A204.1 (cell line): ENCODE measurements at regions not wholly inside any gene's neighbourhood (a gene's known extent, or its start where the extent isn't known, plus 50 kb on each side); places are given as distances from the start of the nearest gene placed in this dataset.

Experiments
- FAIRE-seq: peaks from 2 replicates; lab custom pipeline; 2012; peaks lifted over from hg19 to GRCh38; lab: Jason Lieb, UNC

DNA sequence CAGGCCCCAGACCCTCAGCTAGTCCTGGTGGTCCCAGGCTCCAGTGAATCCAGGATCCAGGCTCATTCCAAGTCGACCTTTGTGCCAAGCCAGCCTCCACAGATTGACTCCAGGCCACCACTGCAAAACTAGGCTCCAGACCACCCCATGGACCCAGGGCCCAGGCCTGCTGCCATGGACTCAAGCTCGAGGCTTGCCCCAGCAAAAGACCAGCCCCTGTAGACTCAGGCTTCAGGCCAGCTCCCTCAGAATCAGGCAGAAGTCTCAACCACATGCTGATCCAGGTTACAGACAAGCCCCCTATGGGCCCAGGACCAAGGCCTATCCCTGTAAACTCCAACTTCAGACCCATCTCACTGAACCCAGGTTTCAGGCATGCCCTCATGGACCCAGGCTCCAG is 692.4 kb downstream of the PCDH19 start:
- FAIRE-seq, result no peak

DNA sequence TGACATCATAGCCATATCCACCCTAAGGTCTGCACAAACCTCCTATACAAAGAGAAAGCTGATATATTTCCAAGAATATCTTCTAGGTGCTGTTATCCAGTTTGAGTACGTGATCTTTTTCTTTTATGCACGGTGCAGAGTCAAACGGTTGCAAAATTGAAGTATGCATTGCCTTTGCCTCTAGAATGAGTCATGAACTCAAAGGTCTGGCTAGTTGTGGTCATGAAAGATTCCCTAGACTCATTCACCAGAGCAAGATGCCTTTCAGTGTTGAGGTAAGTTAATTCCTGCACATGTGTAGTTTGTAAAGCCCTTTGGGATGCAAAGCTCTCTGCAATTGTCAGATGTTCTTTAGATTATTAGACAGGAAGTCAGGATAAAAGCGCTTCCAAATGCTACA is 704.4 kb downstream of the PCDH19 start:
- FAIRE-seq, result no peak

DNA sequence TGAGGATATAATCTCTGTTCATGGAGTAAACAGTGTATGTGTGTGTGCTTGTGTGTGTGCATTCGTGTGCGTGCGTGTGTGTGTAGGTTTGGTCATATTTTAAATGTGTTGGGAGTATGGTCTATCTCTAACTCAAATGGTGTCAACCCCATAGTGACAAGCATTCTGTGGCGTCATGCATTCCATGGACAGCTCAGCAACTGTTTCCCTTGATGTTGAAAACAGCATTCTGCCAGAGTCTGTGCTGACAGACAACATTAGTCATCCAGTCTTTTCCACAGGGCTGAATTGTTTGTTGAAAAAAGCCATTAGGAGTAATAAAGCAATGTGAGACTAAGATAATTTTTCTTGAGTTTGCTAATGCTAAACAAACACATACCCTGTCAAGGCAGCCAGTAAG is 706.6 kb downstream of the PCDH19 start:
- no peak for FAIRE-seq

DNA sequence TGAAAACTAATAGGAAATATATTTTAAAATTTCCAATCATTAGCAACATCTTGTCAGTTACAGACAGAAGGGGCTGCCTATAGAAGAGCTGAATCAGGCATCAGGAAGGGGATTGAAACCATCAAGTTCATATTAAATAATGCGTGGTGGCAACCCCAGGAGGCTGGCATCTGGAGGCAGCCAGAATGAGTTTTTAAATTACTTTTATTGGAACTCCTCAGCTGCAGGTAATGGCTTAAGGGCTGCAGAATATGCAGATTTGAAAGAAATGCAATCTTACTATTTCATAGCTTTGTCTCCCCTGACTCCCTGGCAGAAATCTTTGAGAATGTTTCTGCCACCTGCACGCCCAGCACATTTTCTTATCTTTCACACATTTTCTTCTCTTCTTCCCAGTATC is 711.6 kb downstream of the PCDH19 start:
- no peak for FAIRE-seq

DNA sequence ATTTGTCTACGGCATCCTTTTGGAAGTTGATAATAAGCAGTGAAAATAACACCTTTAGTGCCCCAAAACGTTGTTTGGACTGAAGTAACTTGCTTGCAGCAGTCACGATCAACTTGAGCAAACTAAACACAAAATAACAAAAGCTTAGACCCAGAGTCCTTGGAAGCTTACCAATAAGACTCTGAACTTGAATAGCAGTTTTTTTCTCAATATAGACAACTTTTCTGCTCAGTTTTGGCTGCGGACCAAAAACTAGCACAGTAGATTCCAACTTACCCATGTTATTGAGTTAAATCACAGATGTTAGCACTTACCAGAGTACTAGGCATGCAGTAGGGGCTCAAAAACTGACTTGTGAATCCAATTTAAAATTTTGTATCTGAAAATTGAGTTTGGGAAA is 746.9 kb downstream of the PCDH19 start:
- no peak for FAIRE-seq

DNA sequence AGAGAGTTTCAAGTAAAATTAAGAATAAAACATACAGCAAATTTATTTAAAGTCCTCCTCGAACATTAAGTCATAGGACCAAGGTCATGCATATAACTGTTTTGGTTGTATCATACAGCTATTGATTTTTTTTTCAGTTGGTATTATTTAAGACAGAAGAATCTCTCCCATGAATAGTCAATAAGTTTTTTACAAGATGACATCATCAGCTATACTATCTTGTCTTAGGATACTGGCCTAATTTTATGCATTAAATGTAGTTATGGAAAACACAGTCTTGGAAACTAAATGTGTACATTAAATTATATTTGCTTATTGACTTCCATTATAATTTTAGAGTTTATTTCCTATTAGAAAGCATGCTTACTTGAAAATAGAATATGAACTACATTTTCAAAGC is 755.9 kb downstream of the PCDH19 start:
- no peak for FAIRE-seq

DNA sequence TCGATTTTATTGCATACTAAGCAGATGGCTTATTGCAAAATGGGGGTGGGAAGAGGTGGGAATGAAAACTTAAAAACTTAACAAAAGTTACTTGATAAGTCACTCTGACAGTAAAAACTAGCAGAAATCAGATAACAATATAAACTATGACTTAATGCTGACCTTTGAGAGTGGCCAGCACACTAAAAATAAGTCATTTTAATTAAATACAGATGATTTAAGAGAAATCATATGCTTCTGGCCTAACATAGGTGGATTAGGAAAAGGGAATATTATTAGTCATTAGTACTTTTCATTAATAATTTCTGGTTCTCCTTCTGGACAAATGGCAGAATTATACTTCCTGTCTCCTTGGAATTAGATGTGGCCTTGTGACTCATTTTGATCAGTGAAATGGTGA is 756.7 kb downstream of the PCDH19 start:
- no peak for FAIRE-seq

DNA sequence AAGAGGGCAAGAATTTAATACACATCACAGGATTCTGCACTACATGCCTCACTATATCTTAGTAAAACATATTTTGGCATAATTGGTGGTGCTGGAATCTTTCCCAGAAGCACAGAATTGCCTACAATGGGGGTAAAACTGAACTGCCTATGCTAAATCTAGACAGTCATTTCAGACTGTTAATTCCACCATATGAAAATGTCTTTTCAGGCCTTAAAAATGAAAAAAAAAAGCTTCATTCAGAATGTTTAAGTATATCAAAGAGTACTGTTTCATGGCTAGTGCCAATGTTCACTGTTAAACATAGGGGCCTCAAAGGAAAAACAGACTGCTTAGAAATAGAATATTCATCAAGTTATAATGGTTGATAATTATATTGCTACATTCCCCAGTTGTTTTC is 797.0 kb downstream of the PCDH19 start:
- FAIRE-seq, result no peak

DNA sequence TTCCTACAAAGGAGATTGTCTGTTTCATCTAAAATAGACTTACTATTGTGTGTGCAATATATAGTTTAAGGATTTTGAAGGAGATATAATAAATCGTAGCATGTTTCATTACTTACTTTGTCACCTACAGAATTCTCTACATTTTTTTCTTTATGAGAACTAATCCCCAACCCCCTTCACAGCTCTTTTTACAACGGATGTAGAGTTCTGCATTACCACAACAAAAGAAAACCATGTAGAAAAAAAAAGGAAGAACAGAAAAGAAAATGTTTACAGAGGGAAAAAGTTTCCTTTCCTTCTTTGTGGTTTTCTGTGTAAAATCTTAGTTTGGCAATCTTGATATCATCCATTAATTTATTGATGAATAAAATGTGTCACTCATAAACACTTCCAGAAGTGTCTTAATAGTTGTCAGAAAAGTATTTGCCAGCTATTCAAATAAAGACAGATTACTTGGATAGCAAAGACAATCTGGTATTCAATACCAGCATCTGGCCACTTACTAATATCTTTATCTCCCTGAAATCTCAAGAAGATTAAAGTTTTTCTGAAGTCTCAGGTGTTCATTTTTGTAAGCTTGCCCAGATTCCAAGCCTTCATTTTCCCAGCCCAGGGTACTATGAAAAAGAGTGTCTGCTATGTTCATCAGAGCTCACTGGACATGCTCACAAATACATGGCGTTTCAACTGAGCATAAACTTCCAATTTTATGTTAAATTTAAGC is 806.8 kb downstream of the PCDH19 start:
- FAIRE-seq, result no peak

DNA sequence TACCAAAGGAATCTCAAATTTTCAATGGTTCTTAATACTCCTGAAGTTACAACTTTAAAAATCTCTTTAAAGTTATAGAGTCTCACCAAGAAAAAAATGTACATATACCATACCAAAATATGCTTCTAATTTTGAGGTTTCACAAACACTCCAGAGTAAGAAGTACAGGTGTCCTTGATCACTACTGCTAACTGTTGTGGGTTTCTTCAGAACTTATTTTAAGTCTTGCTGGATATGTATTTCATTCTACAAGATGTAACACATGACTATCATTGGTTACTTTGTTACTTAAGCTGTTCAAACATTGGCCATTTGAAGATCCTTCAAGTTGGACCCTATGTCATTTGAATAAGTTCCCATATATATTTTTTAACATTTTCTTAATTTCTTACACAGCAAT is 808.0 kb downstream of the PCDH19 start:
- no peak for FAIRE-seq

DNA sequence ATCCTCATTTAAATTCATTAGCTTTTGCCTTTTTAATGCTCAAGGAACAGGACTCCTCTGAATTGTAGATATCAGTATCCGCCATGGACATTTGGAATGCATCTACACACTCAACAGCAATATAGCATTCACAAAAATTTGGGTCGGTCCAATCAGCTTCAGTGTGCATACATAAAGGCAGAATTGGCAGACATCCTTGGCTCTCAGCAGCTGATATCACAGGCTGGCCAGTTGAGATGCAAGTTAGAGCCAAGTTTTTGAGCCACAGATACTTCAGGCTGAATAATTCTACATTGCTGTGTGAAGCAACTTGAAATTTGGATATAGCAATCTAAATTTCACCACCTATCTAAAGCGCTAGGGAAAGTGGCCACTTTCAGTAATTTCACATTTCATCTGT is 821.1 kb downstream of the PCDH19 start:
- FAIRE-seq, result no peak

DNA sequence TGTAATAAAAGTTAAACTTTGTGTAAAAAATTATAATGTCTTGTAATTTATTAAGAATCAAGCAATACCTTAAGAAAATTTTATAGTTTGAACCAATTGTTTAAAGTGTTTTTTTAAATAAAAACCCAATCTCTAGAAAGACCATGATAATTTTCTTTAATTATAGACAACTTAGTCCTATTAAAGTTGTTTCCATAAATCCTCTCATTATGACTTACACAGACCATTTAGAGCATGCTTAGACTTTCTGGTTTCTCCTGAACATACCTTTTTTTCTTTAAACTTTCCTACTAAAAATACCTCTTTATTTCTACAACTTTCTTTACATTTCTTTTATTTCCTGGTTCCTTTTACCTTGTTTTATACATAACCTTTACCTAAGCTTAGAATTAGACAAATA is 837.4 kb downstream of the PCDH19 start:
- FAIRE-seq, result peak; percentile 34

DNA sequence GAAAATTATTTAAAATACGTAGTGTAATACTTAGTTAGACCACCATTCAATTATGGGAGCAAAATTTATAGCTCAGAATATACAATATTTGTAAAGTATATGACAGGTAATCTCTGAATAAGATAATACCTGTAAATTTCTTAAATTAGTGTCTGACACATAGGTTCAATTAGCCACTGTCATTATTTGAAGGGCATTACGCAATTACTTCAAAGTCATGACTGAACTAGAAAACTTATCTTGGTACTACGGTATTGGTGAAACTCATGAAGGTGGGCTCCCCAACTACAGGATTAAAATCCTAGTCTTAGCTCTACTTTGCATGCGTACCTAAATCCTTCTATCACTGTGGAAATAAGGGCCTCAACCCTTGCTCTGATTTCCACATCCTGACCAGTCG is 860.7 kb downstream of the PCDH19 start:
- no peak for FAIRE-seq

DNA sequence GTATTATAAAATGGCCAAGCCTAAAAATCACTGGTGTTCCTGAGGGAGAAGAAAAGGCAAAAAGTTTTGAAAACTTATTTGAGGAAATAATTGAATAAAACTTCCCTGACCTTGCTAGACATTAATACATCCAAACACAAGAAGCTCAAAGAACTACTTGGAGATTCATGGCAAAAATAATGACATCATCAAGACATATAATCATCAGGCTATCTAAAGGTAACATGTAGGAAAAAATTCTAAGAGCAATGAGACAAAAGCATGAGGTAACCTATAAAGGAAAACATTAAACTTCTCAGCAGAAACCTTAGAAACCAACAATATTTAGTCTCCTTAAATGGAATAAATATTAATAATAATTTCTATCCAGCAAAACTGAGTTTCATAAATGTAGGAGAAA is 887.6 kb downstream of the PCDH19 start:
- no peak for FAIRE-seq

DNA sequence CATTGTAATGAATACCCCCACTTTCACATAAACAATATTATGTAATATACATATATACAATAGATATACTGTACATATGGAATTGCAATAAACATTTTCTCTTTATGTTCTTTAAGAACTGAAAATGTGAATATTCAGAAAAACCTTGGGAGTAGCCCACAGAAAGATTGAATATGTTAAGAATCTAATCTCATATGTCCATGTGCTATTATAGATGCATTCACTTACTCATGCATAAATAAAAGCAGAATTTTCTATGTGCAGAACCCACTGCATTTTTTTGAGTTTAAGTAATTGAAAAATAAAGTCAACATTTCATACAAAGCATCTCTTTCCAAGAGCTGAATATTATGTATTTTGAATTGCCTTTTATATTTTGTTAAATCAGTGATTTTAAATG is 902.3 kb downstream of the PCDH19 start:
- no peak for FAIRE-seq

DNA sequence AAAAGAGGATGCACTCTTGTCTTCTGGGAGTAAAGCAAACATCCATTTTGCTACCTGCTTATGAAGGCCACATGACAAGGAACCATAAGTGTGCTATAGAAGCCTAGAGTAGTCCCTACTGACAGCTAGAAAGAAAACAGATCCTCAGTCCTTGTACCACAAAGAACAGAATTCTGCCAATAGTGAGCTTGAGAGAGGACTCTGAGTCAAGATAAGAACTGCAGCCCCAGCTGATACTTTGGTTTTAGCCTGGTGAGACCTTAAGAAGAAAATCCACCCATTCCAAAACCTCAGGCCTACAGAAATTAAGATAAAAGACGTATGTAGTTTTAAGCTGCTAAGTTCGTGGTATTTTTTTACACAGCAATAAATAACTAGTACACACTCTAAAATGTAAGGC is 914.6 kb downstream of the PCDH19 start:
- FAIRE-seq, result no peak

DNA sequence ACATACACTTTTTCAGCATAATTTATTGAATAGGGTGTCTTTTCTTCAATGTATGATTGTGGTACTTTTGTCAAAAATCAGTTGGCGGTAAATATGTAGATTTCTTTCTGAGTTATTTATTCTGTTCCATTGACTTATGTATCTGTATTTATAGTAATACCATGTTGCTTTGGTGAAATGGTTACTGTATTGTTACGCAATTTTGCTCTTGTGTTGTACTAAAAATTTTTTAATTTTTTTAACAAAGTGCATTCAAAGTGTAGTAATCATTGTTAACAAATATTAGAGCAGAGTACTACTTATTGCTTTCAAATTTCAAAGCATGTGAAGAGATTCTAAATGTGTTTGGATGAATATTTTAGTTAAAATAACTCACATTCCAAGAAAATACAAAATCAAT is 915.4 kb downstream of the PCDH19 start:
- FAIRE-seq, result no peak

DNA sequence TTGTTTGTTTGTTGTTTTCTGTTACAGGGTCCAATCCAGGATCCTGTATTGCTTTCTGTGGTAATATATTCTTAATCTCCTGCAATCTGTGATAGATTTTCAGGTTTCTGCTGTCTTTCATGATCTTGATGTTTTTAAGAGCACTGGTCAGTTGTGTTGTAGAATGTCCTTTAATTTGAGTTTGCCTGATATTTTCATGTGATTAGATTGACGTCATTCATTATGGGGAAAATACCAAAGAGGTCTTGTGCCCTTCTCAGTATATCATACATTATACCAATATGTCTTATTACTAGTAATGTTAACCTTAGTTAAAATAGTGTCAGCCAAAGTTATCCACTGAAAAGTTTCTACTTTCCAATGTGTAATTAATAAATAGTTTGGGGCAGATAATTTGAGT is 929.3 kb downstream of the PCDH19 start:
- FAIRE-seq, result no peak

DNA sequence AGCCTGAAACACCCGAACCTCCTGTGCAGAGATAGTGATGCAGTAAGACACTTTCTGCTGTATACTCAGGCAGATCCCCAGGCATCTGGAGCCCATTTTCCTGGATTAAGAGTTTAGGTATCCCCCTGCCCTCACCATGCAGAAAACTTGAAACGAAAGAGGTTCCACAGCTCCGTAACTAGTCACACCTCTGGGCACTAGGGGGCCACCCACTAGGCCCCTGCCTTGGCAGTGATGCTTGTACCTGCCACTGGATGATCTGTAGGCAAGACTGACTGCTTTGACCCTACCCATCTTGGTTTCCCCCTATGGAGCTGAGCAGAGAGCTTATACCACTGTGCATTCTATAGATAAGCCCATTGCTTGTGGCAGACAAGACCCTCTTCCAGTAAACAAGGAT is 940.6 kb downstream of the PCDH19 start:
- FAIRE-seq, result no peak

DNA sequence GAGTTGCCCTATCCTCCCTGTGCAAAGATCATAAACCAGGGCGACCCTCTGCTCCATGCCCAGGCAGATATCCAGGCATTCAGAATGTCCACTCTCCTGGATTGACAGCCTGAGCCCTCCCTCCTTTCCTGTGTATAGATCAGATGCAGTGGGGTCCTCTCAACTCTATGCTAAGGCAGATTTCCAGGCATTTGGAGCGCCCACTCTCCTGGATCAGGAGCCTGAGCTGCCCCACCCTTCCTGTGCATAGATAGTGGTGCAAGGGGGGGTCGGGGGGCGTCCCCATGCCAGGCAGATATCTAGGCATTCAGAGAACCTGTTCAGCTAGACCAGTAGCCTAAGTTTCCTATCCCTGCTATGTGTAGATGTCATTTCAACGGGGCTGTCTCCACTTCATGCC is 941.1 kb downstream of the PCDH19 start:
- no peak for FAIRE-seq

DNA sequence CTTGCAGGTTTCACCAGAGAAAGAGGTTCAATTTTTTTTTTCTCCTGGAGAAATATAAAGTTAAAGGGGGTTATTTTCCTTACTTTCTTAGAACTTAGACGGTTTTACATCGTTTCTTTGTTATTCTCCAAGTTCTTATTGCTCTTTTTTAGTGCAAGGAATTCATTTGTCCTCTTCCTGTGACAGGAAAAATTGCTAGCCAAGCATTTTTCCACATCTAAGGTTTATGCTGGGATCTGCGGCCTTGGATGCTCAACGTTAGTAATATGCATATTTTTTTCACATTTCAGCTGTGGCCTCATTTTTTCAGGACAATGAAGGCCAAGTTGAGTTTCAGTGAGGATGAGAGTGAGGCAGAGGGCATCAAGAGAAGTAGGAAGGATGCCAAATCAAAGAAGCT is 948.9 kb downstream of the PCDH19 start:
- FAIRE-seq, result no peak

DNA sequence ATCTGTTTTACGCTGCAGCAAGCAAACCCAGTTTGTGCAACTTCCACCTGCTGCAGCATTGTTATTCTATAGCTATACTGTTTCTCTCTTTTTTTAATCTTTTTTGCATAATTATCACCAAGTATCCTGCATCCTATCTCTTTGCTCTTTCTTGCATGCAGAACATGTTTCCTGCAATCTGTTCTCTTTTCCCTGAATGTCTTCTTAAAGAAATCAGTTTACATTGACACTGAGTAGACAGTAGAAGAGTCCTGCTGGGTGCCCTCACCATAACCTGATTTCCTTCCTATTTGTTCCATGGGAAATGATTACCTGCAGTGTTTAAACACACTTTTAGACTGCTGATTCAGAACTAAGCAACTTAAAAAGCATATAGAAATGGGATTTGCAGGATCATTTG is 964.7 kb downstream of the PCDH19 start:
- FAIRE-seq, result no peak

DNA sequence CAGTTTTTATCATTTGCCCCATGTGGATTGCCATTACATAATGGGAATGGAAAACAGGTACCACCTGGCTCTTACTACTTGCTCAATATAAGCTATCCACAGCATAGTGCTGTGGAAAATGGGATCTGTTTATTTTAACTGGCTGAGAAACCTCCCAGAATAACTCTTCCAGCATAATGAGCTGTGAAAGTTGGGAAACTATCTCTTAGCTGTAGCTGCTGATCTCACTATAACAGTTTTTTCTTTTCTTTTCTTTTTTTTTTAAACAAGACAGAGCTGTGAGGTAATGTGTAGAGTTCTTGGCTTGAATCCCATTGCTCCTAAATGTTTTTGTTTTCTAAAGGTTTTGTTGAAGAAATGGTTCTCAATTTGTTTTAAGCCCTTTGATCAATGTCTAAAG is 988.3 kb downstream of the PCDH19 start:
- FAIRE-seq, result no peak

DNA sequence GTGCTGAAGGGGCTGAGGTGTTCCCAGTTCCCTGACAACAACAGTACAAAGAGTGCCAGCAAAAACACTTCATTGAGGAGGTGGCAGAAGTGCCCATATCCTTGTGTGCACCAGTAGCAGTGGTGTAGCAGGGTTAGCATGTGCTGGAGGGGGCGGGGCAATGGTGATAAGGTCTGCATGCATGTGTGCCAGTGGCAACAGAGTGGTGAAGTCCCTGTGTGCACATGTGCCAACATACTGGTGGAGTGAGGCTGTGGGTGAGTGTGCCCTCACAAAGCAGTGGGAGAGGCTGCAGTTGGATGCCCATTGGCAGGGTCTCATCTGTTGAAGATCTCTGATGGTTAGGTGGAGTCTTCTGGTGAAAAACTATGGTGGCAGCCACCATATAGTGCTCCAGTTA is 994.6 kb downstream of the PCDH19 start:
- FAIRE-seq, result no peak

DNA sequence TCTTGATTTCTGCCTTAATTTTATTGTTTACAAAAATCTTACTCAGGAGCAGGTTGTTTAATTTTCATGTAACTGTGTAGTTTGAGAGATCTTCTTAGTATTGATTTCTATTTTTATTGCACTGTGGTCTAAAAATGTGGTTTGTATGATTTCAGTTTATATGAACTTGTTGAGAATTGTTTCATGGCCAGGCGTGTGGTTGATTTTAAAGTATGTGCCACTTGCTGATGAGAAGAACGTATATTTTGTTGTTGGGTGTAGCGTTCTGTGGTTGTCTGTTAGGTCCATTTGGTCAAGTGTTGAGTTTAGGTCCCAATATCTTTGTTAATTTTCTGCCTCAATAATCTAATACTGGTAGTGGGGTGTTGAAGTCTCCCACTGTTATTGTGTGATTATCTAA is 996.8 kb downstream of the PCDH19 start:
- no peak for FAIRE-seq
